HepG2 (cell line): ENCODE measurements at regions not wholly inside any gene's neighbourhood (a gene's known extent, or its start where the extent isn't known, plus 50 kb on each side); places are given as distances from the start of the nearest gene placed in this dataset.

Source experiments
- ATAC-seq: fragments of 200-7000 bp; cut with Tn5 transposase; 3 replicates; pipeline ENCODE4 v1.9.1; 2020; ENCODE audit warnings: mild to moderate bottlenecking, moderate library complexity
- BruUV-seq: library from RNA; stranded (reverse); fragments of 400-500 nt; replicated peaks from 2 replicates; lab custom pipeline; 2021; lab: Mats Ljungman, UMichigan
- CTCF ChIA-PET: fragments of 300-600 bp; formaldehyde crosslinking; extraction: SDS; loops from one replicate; lab custom pipeline; 2021; ENCODE audit warnings: low total read pairs, inconsistent platforms, low intra/inter-chr PET ratio; lab: Yijun Ruan, JAX
- POLR2A ChIA-PET: fragments of 350-600 bp; sonication (Branson Sonifier 250); formaldehyde crosslinking; loops from one replicate; lab custom pipeline; 2020; ENCODE audit warnings: antibody characterized with exemption, inconsistent platforms; lab: Yijun Ruan, JAX
- DNase-seq: peaks from one replicate; pipeline ENCODE4 v3.0.0-alpha.2; 2015; ENCODE audit warnings: low spot score
- FAIRE-seq: peaks from 3 replicates; lab custom pipeline; 2011; peaks lifted over from hg19 to GRCh38; lab: Jason Lieb, UNC
- H2AFZ ChIP-seq: one replicate; pipeline ENCODE4 v1.6.1; 2011; ENCODE audit warnings: low read length, inconsistent platforms
- H3K27ac ChIP-seq: fragments of 300-600 bp; 3 replicates; pipeline ENCODE4 v1.8.0; 2011; ENCODE audit warnings: mixed run types, mild to moderate bottlenecking, mixed read lengths, low read length, inconsistent platforms; ENCODE audit not compliant: insufficient read depth; ENCODE audit errors: extremely low read length
- H3K27me3 ChIP-seq, 2 experiments: fragments of 200-600 bp in 1 of 2; 2 replicates in 1 of 2; 3 replicates in 1 of 2; pipeline versions ENCODE4 v1.6.0 to v1.8.0; 2011; ENCODE audit warnings: low read length in 2 of 2, mild to moderate bottlenecking in 2 of 2, moderate library complexity in 2 of 2, inconsistent platforms in 1 of 2; ENCODE audit not compliant: insufficient read depth in 2 of 2, control insufficient read depth in 1 of 2
- H3K36me3 ChIP-seq, 2 experiments: fragments of 200-600 bp in 1 of 2; replicated peaks in 1 of 2; 2 replicates in 1 of 2; 3 replicates in 1 of 2; pipeline versions ENCODE4 v1.5.1 to v1.8.0; 2011; ENCODE audit warnings: low read length in 2 of 2, inconsistent platforms in 1 of 2; ENCODE audit not compliant: insufficient read depth in 2 of 2, control insufficient read depth in 1 of 2
- H3K4me1 ChIP-seq: 2 replicates; pipeline ENCODE4 v1.5.1; 2012; ENCODE audit warnings: low read length, inconsistent platforms; ENCODE audit not compliant: insufficient read depth
- H3K4me2 ChIP-seq: 2 replicates; pipeline ENCODE4 v1.6.0; 2011; ENCODE audit warnings: low read depth, low read length, inconsistent platforms
- H3K4me3 ChIP-seq, 3 experiments: fragments of 200-600 bp in 1 of 3; sonication (generic), shearing (Covaris generic) in 1 of 3; replicated peaks in 1 of 3; 2 replicates each; pipeline ENCODE4 v1.5.1; 2011 to 2016; ENCODE audit warnings: low read length in 3 of 3, inconsistent platforms in 2 of 3, low read depth in 2 of 3, mild to moderate bottlenecking in 2 of 3, control low read depth in 1 of 3, mixed read lengths in 1 of 3; ENCODE audit not compliant: insufficient read depth in 1 of 3
- H3K79me2 ChIP-seq: one replicate; pipeline ENCODE4 v1.6.1; 2011; ENCODE audit warnings: low read length, inconsistent platforms; ENCODE audit not compliant: insufficient read depth
- H3K9ac ChIP-seq: 2 replicates; pipeline ENCODE4 v1.6.0; 2011; ENCODE audit warnings: mild to moderate bottlenecking, low read depth, low read length, inconsistent platforms; ENCODE audit not compliant: insufficient read depth
- H3K9me3 ChIP-seq: 2 replicates; pipeline ENCODE4 v1.5.1; 2012; ENCODE audit warnings: mild to moderate bottlenecking, low read length
- H4K20me1 ChIP-seq: 2 replicates; pipeline ENCODE4 v1.6.0; 2011; ENCODE audit warnings: inconsistent platforms, mild to moderate bottlenecking, low read length, moderate library complexity; ENCODE audit not compliant: insufficient read depth
- BRD4 ChIP-seq: sonication (generic); formaldehyde crosslinking; IDR thresholded peaks from 2 replicates; pipeline ENCODE4 v1.4.0; 2020; ENCODE audit warnings: missing genetic modification reagents
- CEBPG ChIP-seq: IDR thresholded peaks from 2 replicates; pipeline ENCODE4 v1.6.1; 2016
- ZNF136 ChIP-seq: sonication (generic); formaldehyde crosslinking; IDR thresholded peaks from 2 replicates; pipeline ENCODE4 v1.8.1; 2022; ENCODE audit warnings: low read depth, mild to moderate bottlenecking, moderate library complexity, missing genetic modification reagents
- ZNF205 ChIP-seq: IDR thresholded peaks from 2 replicates; pipeline ENCODE4 v1.6.1; 2018; ENCODE audit warnings: missing biosample characterization, missing genetic modification reagents
- ZNF30 ChIP-seq: sonication (generic); formaldehyde crosslinking; IDR thresholded peaks from 2 replicates; pipeline ENCODE4 v1.5.0; 2020; ENCODE audit warnings: mild to moderate bottlenecking, missing genetic modification reagents
- ZNF383 ChIP-seq: sonication (generic); formaldehyde crosslinking; IDR thresholded peaks from 2 replicates; pipeline ENCODE4 v1.4.0; 2020; ENCODE audit warnings: missing genetic modification reagents, mild to moderate bottlenecking, borderline replicate concordance
- ZNF598 ChIP-seq: sonication (generic); formaldehyde crosslinking; IDR thresholded peaks from 2 replicates; pipeline ENCODE4 v1.5.1; 2020; ENCODE audit warnings: mild to moderate bottlenecking, missing genetic modification reagents, borderline replicate concordance
- ZNF614 ChIP-seq: IDR thresholded peaks from 2 replicates; pipeline ENCODE4 v1.6.1; 2018; ENCODE audit warnings: missing biosample characterization, missing genetic modification reagents, inconsistent platforms, borderline replicate concordance
- ZSCAN9 ChIP-seq: IDR thresholded peaks from 2 replicates; pipeline ENCODE4 v1.6.1; 2016; ENCODE audit warnings: borderline replicate concordance
- WGBS: methylation state at CpG from one replicate; pipeline ENCODE4 v1.1.6; 2017; ENCODE audit warnings: low lambda C conversion rate; 5-methylcytosine and 5-hydroxymethylcytosine counted together
- in situ Hi-C: cut with HindIII; loops from 2 replicates; pipeline ENCODE4 v1.10.0; 2017; ENCODE audit warnings: low pct_unique_long_range_greater_than_20kb; ENCODE audit not compliant: extremely low pct_ligation_motif_present
- intact Hi-C: fragments of 100-400 bp; cut with micrococcal nuclease; formaldehyde crosslinking; loops from one replicate; pipeline ENCODE4 v1.10.0; 2022; ENCODE audit not compliant: unreplicated experiment
- TF ChIP-seq, protein P1 (sequence below): sonication (generic); formaldehyde crosslinking; IDR thresholded peaks from 2 replicates; pipeline ENCODE4 v1.5.1; 2020; ENCODE audit warnings: missing genetic modification reagents, mild to moderate bottlenecking, borderline replicate concordance
- TF ChIP-seq, protein P2 (sequence below): sonication (generic); formaldehyde crosslinking; IDR thresholded peaks from 2 replicates; pipeline ENCODE4 v1.4.0; 2020; ENCODE audit warnings: missing genetic modification reagents
- TF ChIP-seq, protein P3 (sequence below): sonication (generic); formaldehyde crosslinking; IDR thresholded peaks from 2 replicates; pipeline ENCODE4 v1.5.1; 2020; ENCODE audit warnings: mild to moderate bottlenecking, missing genetic modification reagents, borderline replicate concordance

DNA sequence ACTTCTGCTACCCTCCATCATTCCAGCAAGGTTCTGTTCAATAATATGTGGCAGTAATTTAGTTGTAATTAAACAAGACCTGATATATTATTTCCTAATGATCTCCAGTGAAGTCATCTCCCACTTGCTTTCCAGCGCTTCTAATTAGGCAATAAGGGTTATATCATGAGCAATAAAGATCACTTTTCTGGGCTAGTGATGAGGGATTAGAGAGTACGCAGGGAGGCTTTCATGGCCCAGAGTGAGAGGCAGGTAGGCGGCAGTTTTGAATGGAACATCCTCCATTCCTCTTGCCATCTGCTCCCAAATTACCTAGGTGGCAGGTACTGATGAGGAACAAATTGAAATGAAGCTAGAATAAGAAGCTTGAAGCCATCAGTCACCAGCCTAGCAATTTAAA lies 358.1 kb upstream of the SYT4 start:
- H3K4me1 ChIP-seq: no peaks in the 10 kb centered on the region
- no peak overlapping the region for H3K4me2 ChIP-seq
- WGBS: 30% methylated on average over 3 of the region's 3 CpGs
- no peak overlapping the region for H3K27ac ChIP-seq
- intact Hi-C loops: no loop called here
- no peak overlapping the region for H3K9ac ChIP-seq
- no peaks in the 10 kb centered on the region for H4K20me1 ChIP-seq
- POLR2A ChIA-PET: no interaction called here
- H3K79me2 ChIP-seq: no peaks in the 10 kb centered on the region
- peaks cover 23% of the 10 kb centered on the region for H3K9me3 ChIP-seq
- CTCF ChIA-PET: no interaction called here
- no peak overlapping the region for H3K4me3 ChIP-seq
- no peak for FAIRE-seq
- in situ Hi-C loops: loop anchor here (25.0 kb wide), 1 partner anchor 1577 kb away; no protein-coding TSS in a partner anchor
- no peak overlapping the region for H2AFZ ChIP-seq
- no peaks in the 10 kb centered on the region for H3K36me3 ChIP-seq
- no peak for ATAC-seq
- no peaks in the 10 kb centered on the region for H3K27me3 ChIP-seq
- no peak for DNase-seq
- BruUV-seq: no TSS peak
- TF ChIP-seq ZSCAN9 (no peak), ZNF136 (CRISPR knock-in tag) (no peak), ZNF30 (CRISPR knock-in tag) (no peak), CEBPG (CRISPR knock-in tag) (no peak), ZNF383 (CRISPR knock-in tag) (no peak), ZNF205 (CRISPR knock-in tag) (no peak), BRD4 (CRISPR knock-in tag) (no peak), ZNF598 (CRISPR knock-in tag) (no peak), ZNF614 (CRISPR knock-in tag) (no peak)
- TF ChIP-seq, protein P1, sequence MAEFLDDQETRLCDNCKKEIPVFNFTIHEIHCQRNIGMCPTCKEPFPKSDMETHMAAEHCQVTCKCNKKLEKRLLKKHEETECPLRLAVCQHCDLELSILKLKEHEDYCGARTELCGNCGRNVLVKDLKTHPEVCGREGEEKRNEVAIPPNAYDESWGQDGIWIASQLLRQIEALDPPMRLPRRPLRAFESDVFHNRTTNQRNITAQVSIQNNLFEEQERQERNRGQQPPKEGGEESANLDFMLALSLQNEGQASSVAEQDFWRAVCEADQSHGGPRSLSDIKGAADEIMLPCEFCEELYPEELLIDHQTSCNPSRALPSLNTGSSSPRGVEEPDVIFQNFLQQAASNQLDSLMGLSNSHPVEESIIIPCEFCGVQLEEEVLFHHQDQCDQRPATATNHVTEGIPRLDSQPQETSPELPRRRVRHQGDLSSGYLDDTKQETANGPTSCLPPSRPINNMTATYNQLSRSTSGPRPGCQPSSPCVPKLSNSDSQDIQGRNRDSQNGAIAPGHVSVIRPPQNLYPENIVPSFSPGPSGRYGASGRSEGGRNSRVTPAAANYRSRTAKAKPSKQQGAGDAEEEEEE (CRISPR knock-in tag): no peak
- TF ChIP-seq, protein P2, sequence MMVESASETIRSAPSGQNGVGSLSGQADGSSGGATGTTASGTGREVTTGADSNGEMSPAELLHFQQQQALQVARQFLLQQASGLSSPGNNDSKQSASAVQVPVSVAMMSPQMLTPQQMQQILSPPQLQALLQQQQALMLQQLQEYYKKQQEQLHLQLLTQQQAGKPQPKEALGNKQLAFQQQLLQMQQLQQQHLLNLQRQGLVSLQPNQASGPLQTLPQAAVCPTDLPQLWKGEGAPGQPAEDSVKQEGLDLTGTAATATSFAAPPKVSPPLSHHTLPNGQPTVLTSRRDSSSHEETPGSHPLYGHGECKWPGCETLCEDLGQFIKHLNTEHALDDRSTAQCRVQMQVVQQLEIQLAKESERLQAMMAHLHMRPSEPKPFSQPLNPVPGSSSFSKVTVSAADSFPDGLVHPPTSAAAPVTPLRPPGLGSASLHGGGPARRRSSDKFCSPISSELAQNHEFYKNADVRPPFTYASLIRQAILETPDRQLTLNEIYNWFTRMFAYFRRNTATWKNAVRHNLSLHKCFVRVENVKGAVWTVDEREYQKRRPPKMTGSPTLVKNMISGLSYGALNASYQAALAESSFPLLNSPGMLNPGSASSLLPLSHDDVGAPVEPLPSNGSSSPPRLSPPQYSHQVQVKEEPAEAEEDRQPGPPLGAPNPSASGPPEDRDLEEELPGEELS (CRISPR knock-in tag): no peak
- TF ChIP-seq, protein P3, sequence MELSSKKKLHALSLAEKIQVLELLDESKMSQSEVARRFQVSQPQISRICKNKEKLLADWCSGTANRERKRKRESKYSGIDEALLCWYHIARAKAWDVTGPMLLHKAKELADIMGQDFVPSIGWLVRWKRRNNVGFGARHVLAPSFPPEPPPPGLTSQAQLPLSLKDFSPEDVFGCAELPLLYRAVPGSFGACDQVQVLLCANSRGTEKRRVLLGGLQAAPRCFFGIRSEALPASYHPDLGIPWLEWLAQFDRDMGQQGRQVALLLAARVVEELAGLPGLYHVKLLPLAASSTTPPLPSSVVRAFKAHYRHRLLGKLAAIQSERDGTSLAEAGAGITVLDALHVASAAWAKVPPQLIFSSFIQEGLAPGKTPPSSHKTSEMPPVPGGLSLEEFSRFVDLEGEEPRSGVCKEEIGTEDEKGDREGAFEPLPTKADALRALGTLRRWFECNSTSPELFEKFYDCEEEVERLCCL (CRISPR knock-in tag): no peak
